H1 (cell line): ENCODE measurements at regions not wholly inside any gene's neighbourhood (a gene's known extent, or its start where the extent isn't known, plus 50 kb on each side); places are given as distances from the start of the nearest gene placed in this dataset.

ENCODE experiments used
- BRCA1 ChIP-seq: IDR thresholded peaks from 2 replicates; pipeline ENCODE4 v1.6.1; 2012; ENCODE audit warnings: low read depth, low read length, improper control_type of control experiment
- CBX5 ChIP-seq: fragments of 300-800, 300-1000 bp; sonication (generic); IDR thresholded peaks from 2 replicates; pipeline ENCODE4 v1.7.1; 2016; ENCODE audit warnings: antibody characterized with exemption, low read length, low read depth
- CHD7 ChIP-seq: fragments of 300-600 bp; sonication (generic); IDR thresholded peaks from 2 replicates; pipeline ENCODE4 v1.7.1; 2012; ENCODE audit warnings: low read length, moderate library complexity, mild to moderate bottlenecking, inconsistent platforms; ENCODE audit not compliant: insufficient replicate concordance
- JUN ChIP-seq: IDR thresholded peaks from 2 replicates; pipeline ENCODE4 v1.6.1; 2011; ENCODE audit warnings: low read depth, mild to moderate bottlenecking, improper control_type of control experiment, low read length
- KDM1A ChIP-seq: fragments of 200-600, 300-600 bp; sonication (generic); IDR thresholded peaks from 2 replicates; pipeline ENCODE4 v1.7.1; 2016; ENCODE audit warnings: mild to moderate bottlenecking, low read length, borderline replicate concordance
- PHF8 ChIP-seq: fragments of 200-600 bp; sonication (generic); conservative IDR thresholded peaks from 2 replicates; pipeline ENCODE4 v1.7.1; 2012; ENCODE audit warnings: low read depth, mild to moderate bottlenecking, inconsistent platforms, low read length, moderate library complexity
- RAD21 ChIP-seq, 2 experiments: IDR thresholded peaks in 1 of 2; conservative IDR thresholded peaks in 1 of 2; 2 replicates each; pipeline ENCODE4 v1.6.1; 2011; ENCODE audit warnings: low read depth in 2 of 2, low read length in 2 of 2, improper control_type of control experiment in 1 of 2, inconsistent platforms in 1 of 2, mild to moderate bottlenecking in 1 of 2, moderate library complexity in 1 of 2
- RFX5 ChIP-seq: IDR thresholded peaks from 2 replicates; pipeline ENCODE4 v1.6.1; 2011; ENCODE audit warnings: low read depth, low read length, improper control_type of control experiment, borderline replicate concordance
- SAP30 ChIP-seq: fragments of 300-600 bp; sonication (generic); IDR thresholded peaks from 2 replicates; pipeline ENCODE4 v1.7.1; 2012; ENCODE audit warnings: low read length, moderate library complexity, mild to moderate bottlenecking, inconsistent platforms; ENCODE audit not compliant: insufficient read depth, insufficient replicate concordance
- TAF1 ChIP-seq: IDR thresholded peaks from 2 replicates; pipeline ENCODE4 v1.6.1; 2011; ENCODE audit warnings: mild to moderate bottlenecking, low read depth, low read length
- TAF7 ChIP-seq: optimal IDR thresholded peaks from 2 replicates; pipeline ENCODE3; 2011; ENCODE audit warnings: low read depth, mild to moderate bottlenecking, inconsistent platforms, low read length, moderate library complexity, borderline replicate concordance

DNA sequence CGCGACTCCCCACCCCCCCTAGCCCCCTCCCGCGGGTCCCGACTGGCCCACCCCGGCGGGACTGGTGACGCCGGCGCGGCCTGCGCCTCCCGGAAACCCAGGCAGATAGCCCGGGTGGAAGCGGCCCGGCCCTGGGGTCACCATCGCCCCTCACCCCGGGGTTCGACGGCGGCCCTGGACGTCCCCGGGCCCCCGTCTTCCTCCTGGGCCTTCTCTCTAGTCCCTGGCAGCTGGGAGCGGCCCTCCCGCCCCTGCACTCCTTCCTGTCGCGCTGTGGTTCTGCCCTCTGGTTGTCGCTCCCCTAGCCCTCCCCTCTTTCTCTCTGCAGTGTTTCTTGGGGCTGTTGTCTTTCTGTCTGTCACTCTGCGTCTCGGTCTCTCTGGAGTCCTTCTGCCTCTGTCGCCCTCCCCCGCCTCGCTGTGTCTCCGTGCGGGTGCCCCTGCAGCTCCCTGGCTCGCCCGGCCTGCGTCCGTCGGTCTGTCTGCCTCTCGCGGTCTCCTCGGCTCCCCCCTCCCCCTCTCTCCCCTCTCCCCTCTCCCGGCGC, 90.5 kb upstream of the PAX2 start (continued):
- TF ChIP-seq CHD7: no peak
- no peak for TF ChIP-seq PHF8
- no peak for TF ChIP-seq KDM1A
- no peak for TF ChIP-seq SAP30
- no peak for TF ChIP-seq TAF1
- no peak; a peak in 1 of 4 replicates for TF ChIP-seq RAD21 (IDR thresholded peaks at IDR 0.05 in 1 of 2, conservative IDR thresholded peaks at IDR 0.05 in 1 of 2; ENCODE audit: low read depth in 2 of 2, low read length in 2 of 2)
- TF ChIP-seq CBX5: no peak
- TF ChIP-seq RFX5: no peak
- TF ChIP-seq BRCA1: no peak
- no peak for TF ChIP-seq JUN
- TF ChIP-seq TAF7: no peak
